ENCODE measurements at regions not wholly inside any gene's neighbourhood (a gene's known extent, or its start where the extent isn't known, plus 50 kb on each side); places are given as distances from the start of the nearest gene placed in this dataset.

DNA sequence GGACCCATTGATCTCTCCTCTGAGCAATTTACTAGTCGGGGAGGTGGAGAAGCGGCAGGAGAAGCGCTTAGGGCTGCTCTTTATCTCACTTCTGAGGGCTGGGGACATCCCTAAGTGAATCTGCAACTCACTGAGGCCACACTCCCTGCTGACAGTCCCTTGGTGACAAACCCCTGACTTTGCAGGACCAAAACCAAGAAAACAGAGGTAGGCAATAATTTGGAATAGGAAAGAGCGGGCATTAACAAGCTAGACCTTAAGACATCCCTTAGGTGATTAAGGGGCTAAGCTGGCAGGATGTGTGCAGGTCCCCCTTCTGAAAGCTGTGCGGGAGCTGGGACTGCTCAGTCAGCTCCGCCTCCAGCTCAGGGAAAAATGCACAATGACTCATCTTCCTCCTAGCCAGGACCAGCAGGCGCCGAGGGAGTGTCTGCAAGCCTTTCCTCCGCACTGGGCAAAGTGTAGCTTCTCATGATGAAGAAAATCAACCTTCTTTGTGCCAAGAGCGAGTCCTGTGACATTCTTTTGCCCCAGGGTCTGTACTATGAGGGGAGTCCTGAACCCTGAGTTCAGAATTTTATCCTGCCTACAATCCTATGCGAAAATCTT lies 63.3 kb downstream of the BOD1L2 start:
- WGBS, 2 donors = 12 to 17% methylated on average over 6 to 11 of the region's 11 CpGs
- TF ChIP-seq CTCF (IDR thresholded peaks at IDR 0.05) (no peak), POLR2A (IDR thresholded peaks at IDR 0.05) (no peak)
- H3K9me3 ChIP-seq = no peaks in the 10 kb centered on the region
- no peaks in the 10 kb centered on the region for H3K27me3 ChIP-seq
- H3K4me3 ChIP-seq = no peak overlapping the region
- no peaks in the 10 kb centered on the region for H3K36me3 ChIP-seq (replicated peaks in 1 of 2; ENCODE audit: insufficient read depth in 1 of 2, low read depth in 2 of 2)
- DNase-seq (peak; percentile 29 to 49 (median 41)), ATAC-seq (peak; percentile 87)
- peak overlapping the region in 2 of 4 donors; percentile 32 to 58 for H3K27ac ChIP-seq
- peaks cover 10% of the 10 kb centered on the region for H3K4me1 ChIP-seq
- intact Hi-C loops (cut with DNase I) = no loop called here

GRCh38 chr18:57210716-57211411 lies 64.0 kb downstream of the BOD1L2 start:
- 31 to 50% methylated on average over 1 of the region's 1 CpG for WGBS, 2 donors
- no peak for TF ChIP-seq CTCF (IDR thresholded peaks at IDR 0.05)
- TF ChIP-seq POLR2A (IDR thresholded peaks at IDR 0.05) = no peak
- Histone ChIP-seq H3K27ac (peak overlapping the region in 2 of 4 donors; percentile 32 to 58), H3K4me1 (peaks cover 10% of the 10 kb centered on the region), H3K9me3 (no peaks in the 10 kb centered on the region), H3K27me3 (no peaks in the 10 kb centered on the region), H3K4me3 (no peak overlapping the region), H3K36me3 (replicated peaks in 1 of 2; ENCODE audit: insufficient read depth in 1 of 2, low read depth in 2 of 2) (no peaks in the 10 kb centered on the region)
- peak; percentile 46 for ATAC-seq
- intact Hi-C loops (cut with DNase I) = no loop called here
- DNase-seq = no peak

- DNase-seq (no peak), ATAC-seq (no peak)
- H3K9me3 ChIP-seq = no peaks in the 10 kb centered on the region
- no peak for TF ChIP-seq CTCF (IDR thresholded peaks at IDR 0.05)
- no peak for TF ChIP-seq POLR2A (IDR thresholded peaks at IDR 0.05)
- no peaks in the 10 kb centered on the region for H3K36me3 ChIP-seq (replicated peaks in 1 of 2; ENCODE audit: insufficient read depth in 1 of 2, low read depth in 2 of 2)
- H3K27me3 ChIP-seq = no peaks in the 10 kb centered on the region
- peaks cover 10% of the 10 kb centered on the region for H3K4me1 ChIP-seq
- 43 to 54% methylated on average over 3 of the region's 3 CpGs for WGBS, 2 donors
- intact Hi-C loops (cut with DNase I) = no loop called here
- H3K4me3 ChIP-seq = no peak overlapping the region
- no peak overlapping the region for H3K27ac ChIP-seq
Measured at GRCh38 chr18:57211412-57211750, 64.5 kb downstream of the BOD1L2 start.

DNA sequence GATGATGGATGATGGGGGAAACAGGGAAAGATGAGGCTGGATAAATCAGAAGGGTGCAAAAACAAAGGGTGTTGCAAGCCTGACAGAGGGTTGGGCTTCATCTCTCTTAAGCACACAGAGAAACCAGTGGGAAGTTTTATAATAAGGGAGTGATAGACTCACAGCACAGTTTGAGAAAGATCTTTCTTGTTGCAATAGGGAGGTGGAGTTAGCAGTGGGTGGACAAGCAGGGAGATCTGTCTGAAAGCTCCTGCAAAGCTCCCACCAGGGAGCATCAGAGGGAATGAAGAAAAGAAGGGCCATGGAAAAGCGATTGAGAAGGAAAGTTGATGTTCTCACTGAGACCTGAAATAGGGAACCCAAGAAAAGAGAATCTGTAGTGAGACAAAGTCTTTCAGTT lies 64.9 kb downstream of the BOD1L2 start:
- intact Hi-C loops (cut with DNase I) = no loop called here
- H3K9me3 ChIP-seq = no peaks in the 10 kb centered on the region
- no peak overlapping the region for H3K27ac ChIP-seq
- 50 to 63% methylated on average over 1 of the region's 1 CpG for WGBS, 2 donors
- no peaks in the 10 kb centered on the region for H3K27me3 ChIP-seq
- TF ChIP-seq CTCF (IDR thresholded peaks at IDR 0.05) (no peak), POLR2A (IDR thresholded peaks at IDR 0.05) (no peak)
- H3K4me3 ChIP-seq = no peak overlapping the region
- ATAC-seq (no peak), DNase-seq (no peak)
- H3K36me3 ChIP-seq (replicated peaks in 1 of 2; ENCODE audit: insufficient read depth in 1 of 2, low read depth in 2 of 2) = no peaks in the 10 kb centered on the region
- peaks cover 10% of the 10 kb centered on the region for H3K4me1 ChIP-seq

- TF ChIP-seq POLR2A (IDR thresholded peaks at IDR 0.05) = no peak
- no peak for TF ChIP-seq CTCF (IDR thresholded peaks at IDR 0.05)
- WGBS, 2 donors = 71 to 72% methylated on average over 7 of the region's 7 CpGs
Measured at GRCh38 chr18:57212678-57213077, 65.8 kb downstream of the BOD1L2 start.

More at GRCh38 chr18:57212678-57213077, 65.8 kb downstream of the BOD1L2 start:
- H3K27ac ChIP-seq = no peak overlapping the region
- H3K36me3 ChIP-seq (replicated peaks in 1 of 2; ENCODE audit: insufficient read depth in 1 of 2, low read depth in 2 of 2) = no peaks in the 10 kb centered on the region
- H3K4me3 ChIP-seq = no peak overlapping the region
- no peak for ATAC-seq
- intact Hi-C loops (cut with DNase I) = no loop called here
- H3K4me1 ChIP-seq = peaks cover 10% of the 10 kb centered on the region
- DNase-seq = no peak
- H3K27me3 ChIP-seq = no peaks in the 10 kb centered on the region
- H3K9me3 ChIP-seq = no peaks in the 10 kb centered on the region

All from body of pancreas (tissue), 4 donors.